SK-N-SH treated with all-trans-retinoic acid at 6 μM for 48 hours (cell line): ENCODE measurements at regions not wholly inside any gene's neighbourhood (a gene's known extent, or its start where the extent isn't known, plus 50 kb on each side); places are given as distances from the start of the nearest gene placed in this dataset.

ENCODE experiments used
- ARNTL ChIP-seq: fragments of 450-650 bp; formaldehyde crosslinking; IDR thresholded peaks from 2 replicates; pipeline ENCODE4 v1.5.0; 2020; ENCODE audit warnings: low read depth, mild to moderate bottlenecking, moderate library complexity, borderline replicate concordance
- CREB5 ChIP-seq: fragments of 250-450 bp; sonication (Bioruptor Pico); IDR thresholded peaks from 2 replicates; pipeline ENCODE4 v1.5.1; 2020; ENCODE audit warnings: low read depth, mild to moderate bottlenecking, moderate library complexity
- CSDC2 ChIP-seq: fragments of 250-450 bp; sonication (Bioruptor Pico); IDR thresholded peaks from 2 replicates; pipeline ENCODE4 v1.5.0; 2020; ENCODE audit warnings: mild to moderate bottlenecking, moderate library complexity
- CSRNP3 ChIP-seq: fragments of 250-450 bp; sonication (Bioruptor Pico); IDR thresholded peaks from 2 replicates; pipeline ENCODE4 v1.5.1; 2021; ENCODE audit warnings: mild to moderate bottlenecking, moderate library complexity
- ESRRG ChIP-seq: fragments of 250-450 bp; sonication (Bioruptor Pico); IDR thresholded peaks from 2 replicates; pipeline ENCODE4 v1.6.1; 2021; ENCODE audit warnings: mild to moderate bottlenecking
- GLIS3 ChIP-seq: fragments of 250-450 bp; sonication (Bioruptor Pico); IDR thresholded peaks from 2 replicates; pipeline ENCODE4 v1.5.0; 2020; ENCODE audit warnings: mild to moderate bottlenecking, moderate library complexity
- ISL1 ChIP-seq: fragments of 250-450 bp; sonication (Bioruptor Pico); IDR thresholded peaks from 2 replicates; pipeline ENCODE4 v2.1.2; 2022; ENCODE audit warnings: mild to moderate bottlenecking, moderate library complexity
- PATZ1 ChIP-seq: fragments of 250-450 bp; sonication (Bioruptor Pico); IDR thresholded peaks from 2 replicates; pipeline ENCODE4 v1.8.0; 2020; ENCODE audit warnings: mild to moderate bottlenecking, moderate library complexity, borderline replicate concordance
- ZFP3 ChIP-seq: fragments of 250-450 bp; sonication (Bioruptor Pico); IDR thresholded peaks from 2 replicates; pipeline ENCODE4 v1.5.0; 2020; ENCODE audit warnings: mild to moderate bottlenecking, moderate library complexity
- ZNF70 ChIP-seq: fragments of 450-650 bp; formaldehyde crosslinking; IDR thresholded peaks from 2 replicates; pipeline ENCODE4 v1.5.0; 2020; ENCODE audit warnings: mild to moderate bottlenecking, moderate library complexity
- ZNF8 ChIP-seq: fragments of 450-650 bp; formaldehyde crosslinking; IDR thresholded peaks from 2 replicates; pipeline ENCODE4 v1.5.0; 2020; ENCODE audit warnings: mild to moderate bottlenecking, moderate library complexity

- TF ChIP-seq ARNTL (CRISPR knock-in tag), result no peak
- TF ChIP-seq ZNF8 (CRISPR knock-in tag), result no peak
- no peak for TF ChIP-seq PATZ1 (CRISPR knock-in tag)
- TF ChIP-seq GLIS3 (CRISPR knock-in tag), result no peak
- no peak for TF ChIP-seq ZNF70 (CRISPR knock-in tag)
- TF ChIP-seq CSDC2 (CRISPR knock-in tag), result no peak
- TF ChIP-seq ESRRG (CRISPR knock-in tag), result no peak
- no peak for TF ChIP-seq ISL1
- no peak for TF ChIP-seq ZFP3 (CRISPR knock-in tag)
- TF ChIP-seq CREB5, result no peak
- no peak for TF ChIP-seq CSRNP3
These were observed 241.1 kb upstream of the CTBP2 start for GRCh38 chr10:125401462-125401861.
